Lung (tissue), 11 donors: ENCODE measurements at regions not wholly inside any gene's neighbourhood (a gene's known extent, or its start where the extent isn't known, plus 50 kb on each side); places are given as distances from the start of the nearest gene placed in this dataset.

Experiments
- ATAC-seq: fragments of 200-7000 bp; cut with Tn5 transposase; one replicate; pipeline ENCODE4 v1.9.1; 2020; ENCODE audit warnings: moderate number of reproducible peaks; ENCODE audit not compliant: insufficient read depth, low FRiP score
- DNase-seq, 3 donors: peaks; one replicate each; pipeline ENCODE4 v3.0.0-alpha.2; 2013 to 2017
- H3K27ac ChIP-seq, 2 donors: one replicate each; pipeline ENCODE4 v1.5.1; 2013; ENCODE audit warnings: mild to moderate bottlenecking in 2 of 2, moderate library complexity in 2 of 2, control low read depth in 1 of 2, inconsistent platforms in 1 of 2, low read depth in 1 of 2, low read length in 1 of 2
- H3K27me3 ChIP-seq, 3 donors: one replicate each; pipeline ENCODE4 v1.5.1; 2013; ENCODE audit warnings: low read length in 2 of 3; ENCODE audit not compliant: control insufficient read depth in 3 of 3, insufficient read depth in 3 of 3
- H3K36me3 ChIP-seq, 4 donors: one replicate each; pipeline ENCODE4 v1.5.1; 2013; ENCODE audit warnings: low read length in 4 of 4, mild to moderate bottlenecking in 1 of 4, moderate library complexity in 1 of 4; ENCODE audit not compliant: control insufficient read depth in 4 of 4, insufficient read depth in 4 of 4
- H3K4me1 ChIP-seq, 5 donors: one replicate each; pipeline ENCODE4 v1.5.1; 2013; ENCODE audit warnings: low read length in 5 of 5, mild to moderate bottlenecking in 2 of 5, moderate library complexity in 1 of 5; ENCODE audit not compliant: control insufficient read depth in 5 of 5, insufficient read depth in 5 of 5
- H3K4me3 ChIP-seq: one replicate; pipeline ENCODE4 v1.5.1; 2013; ENCODE audit warnings: mild to moderate bottlenecking, control low read depth, moderate library complexity
- H3K9ac ChIP-seq, 2 donors: one replicate each; pipeline ENCODE4 v1.5.1; 2013; ENCODE audit warnings: low read length in 2 of 2, control low read depth in 1 of 2; ENCODE audit not compliant: insufficient read depth in 1 of 2
- H3K9me3 ChIP-seq, 4 donors: one replicate each; pipeline ENCODE4 v1.5.1; 2013; ENCODE audit warnings: low read length in 3 of 4, mild to moderate bottlenecking in 1 of 4, moderate library complexity in 1 of 4; ENCODE audit not compliant: control insufficient read depth in 4 of 4, insufficient read depth in 3 of 4
- WGBS, 2 donors: extraction: QIAGEN DNeasy Blood & Tissue Kit; methylation state at CpG; one replicate each; pipeline ENCODE4 v1.1.7; 2013; 5-methylcytosine and 5-hydroxymethylcytosine counted together
- TF ChIP-seq, protein P1 (sequence below): IDR thresholded peaks from 2 replicates; pipeline ENCODE4 v1.5.1; 2012; ENCODE audit warnings: mild to moderate bottlenecking; ENCODE audit errors: control extremely low read depth, extremely low read depth
- donor health status: control.
- donor health status: control.
- donor health status: Bipolar disorder and iron deficiency.
- donor health status: healthy.
- donor health status: DM: yes; HTN: yes; CAD: no.

DNA sequence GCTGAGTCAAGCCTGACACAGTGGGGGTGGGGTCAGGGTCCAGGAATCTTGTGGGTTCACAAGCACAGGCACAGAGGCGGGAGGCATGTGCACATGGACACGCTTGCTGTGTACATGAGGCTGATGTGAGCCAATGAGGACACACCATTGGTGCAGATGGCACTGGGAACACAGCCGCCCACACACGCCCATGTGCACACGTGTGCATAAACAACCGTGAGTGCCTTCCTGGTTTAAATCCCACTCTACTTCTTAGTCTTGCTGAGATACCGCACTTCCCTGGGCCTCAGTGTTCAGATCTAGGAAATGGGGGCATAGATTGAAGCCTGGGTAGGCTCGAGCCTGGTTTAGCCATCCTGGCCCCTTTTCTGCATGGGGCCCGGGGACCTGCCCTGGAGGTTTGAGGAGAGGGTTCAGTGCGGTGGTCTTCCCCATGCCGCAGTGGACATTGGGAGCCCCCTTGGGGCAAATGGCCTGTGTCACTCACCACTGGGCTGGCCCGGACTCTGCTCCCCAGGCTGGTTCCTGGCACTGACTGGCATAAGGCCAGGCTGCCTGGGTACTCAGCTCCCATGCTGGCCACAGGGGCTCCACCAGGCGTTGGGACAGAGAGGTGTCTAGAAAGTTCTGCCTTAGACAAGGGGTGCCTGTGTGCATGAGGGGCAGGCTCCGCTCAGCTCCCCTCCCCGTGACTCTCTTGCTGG lies 60.2 kb downstream of the CEBPB start:
- no peak overlapping the region for H3K27ac ChIP-seq
- no peaks in the 10 kb centered on the region for H3K36me3 ChIP-seq
- H3K4me3 ChIP-seq: no peak overlapping the region
- no peaks in the 10 kb centered on the region for H3K27me3 ChIP-seq
- no peak for ATAC-seq
- DNase-seq: no peak
- TF ChIP-seq, protein P1, sequence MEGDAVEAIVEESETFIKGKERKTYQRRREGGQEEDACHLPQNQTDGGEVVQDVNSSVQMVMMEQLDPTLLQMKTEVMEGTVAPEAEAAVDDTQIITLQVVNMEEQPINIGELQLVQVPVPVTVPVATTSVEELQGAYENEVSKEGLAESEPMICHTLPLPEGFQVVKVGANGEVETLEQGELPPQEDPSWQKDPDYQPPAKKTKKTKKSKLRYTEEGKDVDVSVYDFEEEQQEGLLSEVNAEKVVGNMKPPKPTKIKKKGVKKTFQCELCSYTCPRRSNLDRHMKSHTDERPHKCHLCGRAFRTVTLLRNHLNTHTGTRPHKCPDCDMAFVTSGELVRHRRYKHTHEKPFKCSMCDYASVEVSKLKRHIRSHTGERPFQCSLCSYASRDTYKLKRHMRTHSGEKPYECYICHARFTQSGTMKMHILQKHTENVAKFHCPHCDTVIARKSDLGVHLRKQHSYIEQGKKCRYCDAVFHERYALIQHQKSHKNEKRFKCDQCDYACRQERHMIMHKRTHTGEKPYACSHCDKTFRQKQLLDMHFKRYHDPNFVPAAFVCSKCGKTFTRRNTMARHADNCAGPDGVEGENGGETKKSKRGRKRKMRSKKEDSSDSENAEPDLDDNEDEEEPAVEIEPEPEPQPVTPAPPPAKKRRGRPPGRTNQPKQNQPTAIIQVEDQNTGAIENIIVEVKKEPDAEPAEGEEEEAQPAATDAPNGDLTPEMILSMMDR: no peak
- no peak overlapping the region for H3K9ac ChIP-seq
- peaks cover 0 to 6% (median 0%) of the 10 kb centered on the region in 5 donors for H3K4me1 ChIP-seq
- H3K9me3 ChIP-seq: no peaks in the 10 kb centered on the region
- WGBS, 2 donors: 94% methylated on average over 15 of the region's 15 CpGs

- no peak overlapping the region for H3K27ac ChIP-seq
- 94 to 97% methylated on average over 11 of the region's 11 CpGs for WGBS, 2 donors
- no peak for ATAC-seq
These were observed 60.7 kb downstream of the CEBPB start for GRCh38 chr20:50251383-50251748.

GRCh38 chr20:50251992-50252511 lies 61.4 kb downstream of the CEBPB start:
- Histone ChIP-seq H3K27me3 (no peaks in the 10 kb centered on the region), H3K9me3 (no peaks in the 10 kb centered on the region), H3K36me3 (no peaks in the 10 kb centered on the region), H3K4me1 (peaks cover 0 to 6% (median 0%) of the 10 kb centered on the region in 5 donors), H3K9ac (no peak overlapping the region), H3K4me3 (no peak overlapping the region), H3K27ac (peak overlapping the region in 1 of 2 donors; percentile 52)
- ATAC-seq (no peak), DNase-seq (peak in 2 of 3 donors; percentile 45 to 52)
- TF ChIP-seq, protein P1: no peak
- 79 to 80% methylated on average over 7 of the region's 7 CpGs for WGBS, 2 donors

More at GRCh38 chr20:50251383-50251748, 60.7 kb downstream of the CEBPB start:
- Histone ChIP-seq H3K36me3 (no peaks in the 10 kb centered on the region), H3K4me3 (no peak overlapping the region), H3K27me3 (no peaks in the 10 kb centered on the region), H3K4me1 (peaks cover 0 to 6% (median 0%) of the 10 kb centered on the region in 5 donors), H3K9ac (no peak overlapping the region), H3K9me3 (no peaks in the 10 kb centered on the region)
- no peak for DNase-seq
- TF ChIP-seq, protein P1: no peak

DNA sequence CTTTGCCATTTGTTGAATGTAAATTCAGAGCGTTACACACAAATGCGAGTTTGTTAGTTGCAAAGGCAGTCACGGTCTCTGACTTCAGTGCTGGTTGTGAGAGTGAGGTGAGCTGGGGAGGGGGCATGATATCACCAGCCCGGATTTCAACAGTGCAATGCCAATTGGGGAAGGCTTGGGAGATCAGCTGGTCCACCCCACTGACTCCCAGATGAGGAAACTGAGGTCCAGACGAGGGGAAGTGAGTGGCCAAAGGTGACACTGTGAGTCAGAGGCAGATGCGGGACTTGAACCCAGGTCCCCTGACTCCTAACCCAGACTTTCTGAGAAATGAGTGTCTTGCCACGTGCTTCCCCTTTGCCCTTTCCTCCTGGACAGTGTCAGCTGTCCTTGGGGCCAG lies 62.1 kb downstream of the CEBPB start:
- Histone ChIP-seq H3K27ac (peak overlapping the region in 1 of 2 donors; percentile 52), H3K36me3 (no peaks in the 10 kb centered on the region), H3K27me3 (no peaks in the 10 kb centered on the region), H3K9me3 (no peaks in the 10 kb centered on the region), H3K4me1 (peaks cover 0 to 6% (median 0%) of the 10 kb centered on the region in 5 donors), H3K9ac (no peak overlapping the region), H3K4me3 (no peak overlapping the region)
- ATAC-seq: no peak
- WGBS, 2 donors: 75 to 80% methylated on average over 7 of the region's 7 CpGs
- DNase-seq: no peak
- TF ChIP-seq, protein P1: no peak
